Transverse colon (tissue), 4 donors: ENCODE measurements at regions not wholly inside any gene's neighbourhood (a gene's known extent, or its start where the extent isn't known, plus 50 kb on each side); places are given as distances from the start of the nearest gene placed in this dataset.
A peak's percentile ranks its signal among the peaks of the same experiment; 100 is the strongest.

Experiments
- DNase-seq: peaks from one replicate; pipeline ENCODE4 v3.0.0-alpha.2; 2019
- H3K27ac ChIP-seq, 4 donors: fragments of 200-600 bp; sonication (generic); 2 replicates each; pipeline ENCODE4 v1.5.1; 2016 to 2018; ENCODE audit warnings: inconsistent platforms in 4 of 4
- H3K27me3 ChIP-seq: fragments of 200-600 bp; sonication (generic); 2 replicates; pipeline ENCODE4 v1.5.1; 2017; ENCODE audit warnings: inconsistent platforms
- H3K36me3 ChIP-seq, 4 donors: fragments of 200-600 bp; sonication (generic); 2 replicates each; pipeline ENCODE4 v1.5.1; 2017 to 2019; ENCODE audit warnings: inconsistent platforms in 4 of 4
- H3K4me1 ChIP-seq, 4 donors: fragments of 200-600 bp; sonication (generic); 2 replicates each; pipeline ENCODE4 v1.5.1; 2017 to 2020; ENCODE audit warnings: inconsistent platforms in 4 of 4
- H3K4me3 ChIP-seq, 4 donors: fragments of 200-600 bp; sonication (generic); 1 replicate in 1 of 4; 2 replicates in 3 of 4; pipeline versions ENCODE4 v1.5.1 to v1.6.1; 2017 to 2019; ENCODE audit warnings: inconsistent platforms in 4 of 4
- H3K9me3 ChIP-seq, 2 donors: fragments of 200-600 bp; sonication (generic); 2 replicates each; pipeline ENCODE4 v1.5.1; 2017 to 2019; ENCODE audit warnings: inconsistent platforms in 2 of 2
- EP300 ChIP-seq: sonication (generic); formaldehyde crosslinking; IDR thresholded peaks from one replicate; pipeline ENCODE4 v1.6.1; 2017; ENCODE audit warnings: antibody characterized with exemption, low read depth
- POLR2A ChIP-seq: fragments of 450-650 bp; IDR thresholded peaks from one replicate; pipeline ENCODE4 v1.6.1; 2016; ENCODE audit warnings: antibody characterized with exemption, mild to moderate bottlenecking, moderate library complexity
- POLR2AphosphoS5 ChIP-seq, 3 donors: sonication (generic); formaldehyde crosslinking; IDR thresholded peaks; one replicate each; pipeline ENCODE4 v1.6.1; 2016; ENCODE audit warnings: antibody characterized with exemption in 3 of 3
- WGBS, 2 donors: methylation state at CpG; one replicate each; pipeline ENCODE4 v1.1.5; 2018; ENCODE audit warnings: low coverage in 1 of 2; 5-methylcytosine and 5-hydroxymethylcytosine counted together
- in situ Hi-C, 4 donors: fragments of 200-750 bp; cut with MboI; loops; one replicate each; pipeline versions ENCODE4 v1.15.0 to v1.15.1; 2017; ENCODE audit warnings: low sequenced_read_pairs in 3 of 4, low pct_ligation_motif_present in 1 of 4, low pct_unique_long_range_greater_than_20kb in 1 of 4
- intact Hi-C: fragments of 100-400 bp; cut with DNase I; formaldehyde crosslinking; loops from one replicate; pipeline ENCODE4 v1.15.1; 2023; ENCODE audit warnings: low total_unique reads
- TF ChIP-seq, protein P1 (sequence below), 5 experiments: fragments of 200-600 bp in 3 of 5; fragments of 450-650 bp in 2 of 5; sonication (generic) in 3 of 5; IDR thresholded peaks; 1 replicate in 2 of 5; 2 replicates in 3 of 5; pipeline ENCODE4 v1.5.1; 2016 to 2017; ENCODE audit warnings: antibody characterized with exemption in 5 of 5, inconsistent platforms in 3 of 5, mild to moderate bottlenecking in 2 of 5, moderate library complexity in 1 of 5

- Histone ChIP-seq H3K27ac (peak overlapping the region in 2 of 4 donors; percentile 13 to 39), H3K27me3 (no peaks in the 10 kb centered on the region), H3K4me3 (no peak overlapping the region), H3K36me3 (no peaks in the 10 kb centered on the region), H3K9me3 (no peaks in the 10 kb centered on the region), H3K4me1 (peaks cover 0 to 5% (median 0%) of the 10 kb centered on the region in 4 donors)
- 36 to 45% methylated on average over 5 of the region's 5 CpGs for WGBS, 2 donors
- intact Hi-C loops (no loop called here), in situ Hi-C loops (no loop called here)
- peak; percentile 22 for DNase-seq
- TF ChIP-seq, protein P1, sequence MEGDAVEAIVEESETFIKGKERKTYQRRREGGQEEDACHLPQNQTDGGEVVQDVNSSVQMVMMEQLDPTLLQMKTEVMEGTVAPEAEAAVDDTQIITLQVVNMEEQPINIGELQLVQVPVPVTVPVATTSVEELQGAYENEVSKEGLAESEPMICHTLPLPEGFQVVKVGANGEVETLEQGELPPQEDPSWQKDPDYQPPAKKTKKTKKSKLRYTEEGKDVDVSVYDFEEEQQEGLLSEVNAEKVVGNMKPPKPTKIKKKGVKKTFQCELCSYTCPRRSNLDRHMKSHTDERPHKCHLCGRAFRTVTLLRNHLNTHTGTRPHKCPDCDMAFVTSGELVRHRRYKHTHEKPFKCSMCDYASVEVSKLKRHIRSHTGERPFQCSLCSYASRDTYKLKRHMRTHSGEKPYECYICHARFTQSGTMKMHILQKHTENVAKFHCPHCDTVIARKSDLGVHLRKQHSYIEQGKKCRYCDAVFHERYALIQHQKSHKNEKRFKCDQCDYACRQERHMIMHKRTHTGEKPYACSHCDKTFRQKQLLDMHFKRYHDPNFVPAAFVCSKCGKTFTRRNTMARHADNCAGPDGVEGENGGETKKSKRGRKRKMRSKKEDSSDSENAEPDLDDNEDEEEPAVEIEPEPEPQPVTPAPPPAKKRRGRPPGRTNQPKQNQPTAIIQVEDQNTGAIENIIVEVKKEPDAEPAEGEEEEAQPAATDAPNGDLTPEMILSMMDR (IDR thresholded peaks at IDR 0.05) = no peak
- peak in 1 of 3 donors; percentile 22 for TF ChIP-seq POLR2AphosphoS5 (IDR thresholded peaks at IDR 0.05)
These were observed 146.3 kb downstream of the SNX18 start for GRCh38 chr5:54663866-54664265.

DNA sequence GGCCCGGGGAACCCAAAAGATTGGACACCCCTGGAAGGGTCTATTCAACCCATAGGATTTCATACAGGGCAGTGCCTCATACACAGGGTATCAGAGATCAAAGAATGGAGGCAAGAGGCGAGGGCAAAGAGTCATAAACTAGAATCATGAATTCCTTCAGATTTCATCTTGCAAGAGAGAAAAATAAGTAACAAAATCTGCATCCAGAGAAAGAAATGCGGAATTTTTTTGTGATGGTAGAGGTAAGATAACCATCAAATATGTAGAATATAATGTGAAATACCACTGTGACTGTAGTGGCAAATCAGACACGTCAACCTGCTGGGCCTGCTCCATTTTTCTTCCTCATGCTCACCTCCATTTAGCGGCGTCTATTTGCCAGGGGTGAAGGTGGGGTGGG, 143.6 kb downstream of the SNX18 start:
- DNase-seq = no peak
- intact Hi-C loops (no loop called here), in situ Hi-C loops (no loop called here)
- no peaks in the 10 kb centered on the region for H3K27me3 ChIP-seq
- H3K9me3 ChIP-seq = no peaks in the 10 kb centered on the region
- H3K4me1 ChIP-seq = peaks cover 0 to 5% (median 4%) of the 10 kb centered on the region in 4 donors
- whole genome bisulfite sequencing, 2 donors = 77 to 90% methylated on average over 3 to 6 of the region's 6 CpGs
- no peak overlapping the region for H3K27ac ChIP-seq
- TF ChIP-seq EP300 (no peak), POLR2AphosphoS5 (IDR thresholded peaks at IDR 0.05) (no peak), POLR2A (no peak)
- TF ChIP-seq, protein P1 (IDR thresholded peaks at IDR 0.05) = no peak
- H3K4me3 ChIP-seq = no peak overlapping the region
- H3K36me3 ChIP-seq = no peaks in the 10 kb centered on the region

GRCh38 chr5:54659700-54660131, 142.2 kb downstream of the SNX18 start:
- Histone ChIP-seq H3K9me3 (no peaks in the 10 kb centered on the region), H3K4me3 (no peak overlapping the region), H3K36me3 (no peaks in the 10 kb centered on the region), H3K27me3 (no peaks in the 10 kb centered on the region), H3K4me1 (peaks cover 0 to 5% (median 4%) of the 10 kb centered on the region in 4 donors), H3K27ac (peak overlapping the region; percentile 0 to 40 (median 25))
- intact Hi-C loops (no loop called here), in situ Hi-C loops (no loop called here)
- WGBS, 2 donors = 67 to 79% methylated on average over 4 to 5 of the region's 5 CpGs
- DNase-seq = no peak
- no peak for TF ChIP-seq EP300
- TF ChIP-seq, protein P1 (IDR thresholded peaks at IDR 0.05) = no peak
- no peak for TF ChIP-seq POLR2A
- TF ChIP-seq POLR2AphosphoS5 (IDR thresholded peaks at IDR 0.05) = no peak

- Histone ChIP-seq H3K36me3 (no peaks in the 10 kb centered on the region), H3K27ac (no peak overlapping the region), H3K9me3 (no peaks in the 10 kb centered on the region), H3K4me3 (no peak overlapping the region), H3K27me3 (no peaks in the 10 kb centered on the region), H3K4me1 (peaks cover 0 to 5% (median 4%) of the 10 kb centered on the region in 4 donors)
- in situ Hi-C loops = no loop called here
- DNase-seq = no peak
- TF ChIP-seq POLR2AphosphoS5 (IDR thresholded peaks at IDR 0.05) (no peak), POLR2A (no peak), EP300 (no peak)
- TF ChIP-seq, protein P1 (IDR thresholded peaks at IDR 0.05) = no peak
- 70% methylated on average over 3 of the region's 3 CpGs; no CpG with 5 or more reads in 1 of the 2 donors for WGBS, 2 donors
- intact Hi-C loops = no loop called here
These were observed 140.5 kb downstream of the SNX18 start for GRCh38 chr5:54658010-54658409.
